ENCODE measurements at regions not wholly inside any gene's neighbourhood (a gene's known extent, or its start where the extent isn't known, plus 50 kb on each side); places are given as distances from the start of the nearest gene placed in this dataset.

DNA sequence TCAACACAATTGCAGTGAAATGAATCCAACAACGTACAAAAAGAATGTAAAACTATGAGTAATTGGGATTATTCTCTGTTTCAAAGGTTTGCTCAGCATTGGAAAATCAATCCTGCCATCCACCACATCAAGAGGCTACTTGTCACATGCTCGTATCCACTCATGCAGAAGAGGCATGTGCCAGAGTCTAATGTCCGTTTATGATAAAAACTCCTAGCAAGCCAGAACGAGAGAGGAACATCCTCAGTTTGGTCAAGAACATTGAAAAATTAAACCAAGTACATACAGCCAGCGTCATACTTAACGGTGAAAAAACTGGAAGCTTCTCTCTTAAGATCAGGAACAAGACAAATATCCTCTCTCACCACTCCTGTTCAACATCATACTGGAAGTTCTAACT lies 563.9 kb upstream of the TMEM132C start:
- intact Hi-C loops (cut with DNase I): no loop called here
- DNase-seq: no peak

DNA sequence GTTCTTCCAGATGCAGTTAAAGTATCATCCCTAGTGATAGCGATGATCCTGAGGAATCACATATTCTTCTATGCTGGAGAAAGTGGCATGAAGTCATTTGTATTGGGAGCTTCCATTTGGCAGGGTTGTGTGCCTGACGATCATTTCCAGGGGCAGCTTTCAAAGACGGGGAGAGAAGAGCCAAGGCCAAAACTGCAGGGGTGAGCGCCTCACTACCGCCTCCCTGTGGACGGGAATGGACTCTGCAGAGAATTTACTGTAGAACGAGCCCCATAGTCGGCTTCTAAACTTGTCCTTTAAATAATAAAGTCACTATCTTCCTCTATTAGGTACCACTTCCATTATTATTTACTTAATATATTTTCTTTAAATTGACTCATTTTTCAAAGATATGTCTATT lies 555.9 kb upstream of the TMEM132C start:
- DNase-seq: no peak
- intact Hi-C loops (cut with DNase I): no loop called here

GRCh38 chr12:127712561-127712960 lies 554.4 kb upstream of the TMEM132C start:
- no peak for DNase-seq
- intact Hi-C loops (cut with DNase I): no loop called here

DNA sequence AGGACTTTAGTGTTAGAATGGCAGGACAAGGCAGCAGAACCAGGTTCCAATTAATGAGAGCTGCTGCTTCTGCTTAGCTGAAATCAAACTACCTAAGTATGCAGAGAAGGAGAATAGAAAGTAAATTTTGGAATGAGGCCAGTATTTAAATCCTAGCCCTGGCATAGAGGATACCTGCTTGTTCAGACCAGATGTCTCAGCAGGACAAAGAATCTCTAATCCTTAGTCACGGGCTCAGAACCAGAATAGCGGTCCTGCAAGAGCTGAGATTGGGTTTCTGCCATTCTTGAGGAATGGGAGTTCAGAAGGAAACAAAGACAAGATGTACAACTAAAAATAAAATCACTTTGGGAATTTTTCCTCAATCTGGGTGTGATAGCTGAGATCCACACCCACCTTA lies 550.8 kb upstream of the TMEM132C start:
- intact Hi-C loops (cut with DNase I): no loop called here

DNA sequence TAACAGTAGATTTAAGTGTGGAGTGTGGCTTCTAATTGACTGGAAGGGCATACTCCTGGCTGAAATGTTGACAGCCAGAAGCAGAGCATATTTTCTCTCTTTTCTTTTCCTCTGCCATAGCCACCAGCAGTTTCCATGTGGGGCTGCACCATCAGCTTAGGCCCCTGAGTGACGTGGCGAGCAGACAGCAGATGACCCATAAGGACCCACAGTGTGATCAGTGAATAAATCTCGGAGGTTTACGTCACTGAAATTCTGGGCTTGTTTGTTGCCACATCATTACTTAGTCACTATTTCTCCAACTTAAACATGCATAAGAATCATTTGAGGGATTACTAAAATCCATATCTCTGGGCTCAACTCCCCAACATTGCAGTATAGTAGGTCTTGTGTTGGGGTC lies 549.7 kb upstream of the TMEM132C start:
- no peak for DNase-seq
- intact Hi-C loops (cut with DNase I): no loop called here

More for the DNA sequence above, 550.8 kb upstream of the TMEM132C start:
- no peak for DNase-seq

DNA sequence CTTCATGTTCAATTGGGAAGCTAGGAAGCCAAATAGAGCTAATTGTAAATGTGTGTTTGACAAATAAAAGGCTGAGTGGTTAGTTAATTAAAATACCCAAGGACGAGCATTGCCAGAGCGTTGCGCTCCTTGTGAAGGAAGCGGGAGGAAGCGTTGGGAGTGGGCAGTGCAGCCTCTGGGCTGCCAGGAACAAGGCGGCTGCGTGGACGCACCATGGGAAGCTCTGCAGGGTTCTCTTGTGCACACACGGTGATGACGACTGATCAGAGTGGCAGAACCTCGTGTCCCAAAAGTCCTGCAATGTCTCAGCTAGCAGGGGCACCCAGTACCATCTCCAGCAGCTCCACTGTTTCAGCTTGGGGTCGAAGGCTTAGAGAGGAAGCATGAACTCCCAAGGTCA lies 546.6 kb upstream of the TMEM132C start:
- intact Hi-C loops (cut with DNase I): no loop called here
- DNase-seq: peak in 4 of 10 donors; percentile 30 to 89 (median 54)

DNA sequence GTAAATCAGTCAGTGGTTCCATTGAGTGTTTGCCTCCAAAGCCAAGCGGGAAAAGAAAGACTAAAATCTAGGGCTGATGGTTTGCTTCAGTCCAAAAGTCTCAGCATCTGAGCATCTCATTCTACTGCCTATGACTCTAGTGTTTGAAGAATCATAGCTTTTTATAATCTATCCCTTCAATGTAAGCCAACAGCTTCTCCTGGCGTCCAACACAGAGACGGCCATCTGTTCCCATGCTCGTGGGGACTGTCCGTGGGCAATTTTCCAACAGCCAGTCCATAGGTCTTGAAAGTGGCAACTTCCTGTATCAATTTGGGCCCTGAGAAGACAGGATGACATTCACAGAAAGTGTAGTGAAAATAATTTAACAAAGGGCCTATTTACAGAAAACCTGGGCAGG lies 544.4 kb upstream of the TMEM132C start:
- intact Hi-C loops (cut with DNase I): no loop called here
- no peak for DNase-seq

DNA sequence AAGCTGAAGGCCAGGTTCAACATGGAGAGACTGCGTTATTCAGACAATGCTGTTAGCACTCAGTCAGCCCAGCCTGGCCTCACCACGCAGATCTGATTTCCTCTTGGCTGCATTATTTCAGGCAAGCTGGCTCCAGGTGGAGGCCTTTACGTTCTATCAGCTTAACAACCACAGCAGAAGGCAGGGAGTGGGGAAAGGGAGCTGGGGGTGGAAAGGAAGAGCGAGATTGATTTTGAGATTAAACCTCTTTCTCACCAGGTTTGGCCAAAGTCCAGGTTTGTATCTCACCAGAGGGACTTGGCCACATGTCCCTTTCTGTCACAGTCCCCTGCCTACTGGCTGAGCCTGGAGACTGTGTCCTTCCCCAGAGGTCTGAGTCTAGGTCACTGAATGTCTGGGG lies 543.7 kb upstream of the TMEM132C start:
- DNase-seq: peak in 3 of 10 donors; percentile 27 to 78 (median 35)
- intact Hi-C loops (cut with DNase I): no loop called here

- no peak for DNase-seq
- intact Hi-C loops (cut with DNase I): no loop called here
Measured at GRCh38 chr12:127726671-127727315, 540.2 kb upstream of the TMEM132C start.

- no peak for DNase-seq
- intact Hi-C loops (cut with DNase I): no loop called here
Measured at GRCh38 chr12:127728285-127728684, 538.7 kb upstream of the TMEM132C start.

GRCh38 chr12:127728729-127729128 lies 538.2 kb upstream of the TMEM132C start:
- DNase-seq: no peak
- intact Hi-C loops (cut with DNase I): no loop called here

- intact Hi-C loops (cut with DNase I): no loop called here
- no peak for DNase-seq
Measured at GRCh38 chr12:127729381-127729780, 537.6 kb upstream of the TMEM132C start.

- intact Hi-C loops (cut with DNase I): no loop called here
- peak in 2 of 10 donors; percentile 22 for DNase-seq
Measured at GRCh38 chr12:127731657-127732056, 535.3 kb upstream of the TMEM132C start.

DNA sequence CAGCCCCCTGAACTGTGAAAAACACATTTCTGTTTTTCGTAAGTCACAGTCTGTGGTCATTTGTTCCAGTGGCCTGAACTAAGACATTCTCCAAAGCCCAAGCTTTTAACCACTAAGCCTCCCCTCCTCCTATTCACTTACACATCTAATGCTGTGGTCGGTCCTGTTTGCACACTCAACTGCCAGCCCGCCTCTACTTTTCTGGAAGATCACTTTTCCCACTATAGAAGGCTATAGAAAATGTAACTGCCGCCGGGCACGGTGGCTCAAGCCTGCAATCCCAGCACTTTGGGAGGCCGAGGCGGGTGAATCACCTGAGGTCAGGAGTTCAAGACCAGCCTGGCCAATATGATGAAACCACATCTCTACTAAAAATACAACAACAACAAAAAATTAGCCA lies 524.7 kb upstream of the TMEM132C start:
- intact Hi-C loops (cut with DNase I): no loop called here
- DNase-seq: no peak

DNA sequence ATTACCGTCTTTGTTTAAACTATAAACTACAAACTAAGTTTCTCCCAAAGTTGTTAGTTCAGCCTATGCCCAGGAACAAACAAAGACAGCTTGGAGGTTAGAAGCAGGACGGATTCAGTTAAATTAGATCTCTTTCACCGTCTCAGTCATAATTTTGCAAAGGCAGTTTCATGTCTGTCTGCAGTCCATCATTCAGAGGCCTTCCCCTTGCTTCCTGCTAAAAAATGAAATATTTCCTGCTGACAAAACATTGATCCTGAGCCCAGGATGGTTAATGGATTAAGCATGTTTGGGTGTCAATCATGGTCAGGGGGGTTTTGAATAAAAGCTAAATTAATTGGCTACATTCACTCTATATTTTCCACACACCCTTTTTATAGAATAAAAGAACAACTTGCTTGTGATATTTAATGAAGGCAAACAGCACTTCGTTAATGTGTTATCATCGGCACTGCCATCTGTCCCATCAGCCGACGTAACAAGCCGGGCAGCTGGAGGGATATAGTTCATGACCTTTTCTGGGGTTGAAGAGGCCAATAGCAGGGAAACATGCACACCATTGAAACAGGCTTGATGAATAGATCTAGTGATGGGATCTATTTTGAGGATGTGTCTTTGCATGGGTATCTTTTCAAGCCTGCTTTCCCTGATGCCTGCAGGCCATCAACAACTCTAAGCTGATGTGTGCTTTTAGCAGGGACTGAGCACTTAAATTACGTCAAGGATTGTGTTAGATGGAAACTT lies 521.3 kb upstream of the TMEM132C start:
- DNase-seq: no peak
- intact Hi-C loops (cut with DNase I): no loop called here

GRCh38 chr12:127749416-127749815 lies 517.6 kb upstream of the TMEM132C start:
- no peak for DNase-seq
- intact Hi-C loops (cut with DNase I): no loop called here

DNA sequence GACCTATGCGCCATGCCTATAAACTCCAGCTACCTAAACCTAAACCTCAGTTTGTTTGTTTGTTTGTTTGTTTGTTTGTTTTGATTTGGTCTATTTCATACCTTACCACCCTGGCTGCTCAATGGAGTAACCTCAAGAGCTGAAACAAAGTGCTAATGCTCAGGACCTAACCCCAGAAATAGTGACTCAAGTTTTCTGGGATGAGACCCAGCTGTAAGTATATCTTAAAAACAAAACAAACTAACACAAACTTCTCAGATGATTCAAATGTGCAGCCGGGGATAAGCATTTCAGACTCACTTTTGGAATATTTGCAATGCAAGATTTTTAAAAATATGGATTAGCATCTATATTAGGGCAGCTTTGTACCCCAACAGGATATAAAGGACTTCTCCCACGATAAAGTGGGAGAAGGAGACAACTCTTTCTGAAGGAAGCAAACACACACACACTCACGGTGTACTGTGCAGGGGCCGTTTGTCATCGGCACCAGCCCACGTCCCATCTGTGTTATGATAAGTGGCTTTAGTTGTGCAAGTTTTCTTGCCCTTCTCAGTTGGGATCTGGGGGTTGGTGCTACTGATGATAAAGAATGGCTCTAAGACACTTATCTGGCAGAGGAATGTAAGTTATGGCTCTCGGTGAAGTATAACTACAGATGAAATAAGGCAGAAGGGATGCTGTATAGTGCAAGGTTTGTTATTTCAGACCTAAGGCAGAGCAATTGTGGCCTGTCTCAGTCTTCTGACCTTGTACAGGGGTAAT lies 516.7 kb upstream of the TMEM132C start:
- peak in 7 of 10 donors; percentile 35 to 89 (median 44) for DNase-seq
- intact Hi-C loops (cut with DNase I): no loop called here

- intact Hi-C loops (cut with DNase I): no loop called here
- DNase-seq: no peak
Measured at GRCh38 chr12:127752802-127753201, 514.2 kb upstream of the TMEM132C start.

GRCh38 chr12:127760357-127760756 lies 506.6 kb upstream of the TMEM132C start:
- intact Hi-C loops (cut with DNase I): loop anchor here (10.0 kb wide), 1 partner anchor 164 kb away; no protein-coding TSS in a partner anchor
- no peak for DNase-seq

- intact Hi-C loops (cut with DNase I): loop anchor here (10.0 kb wide), 1 partner anchor 164 kb away; no protein-coding TSS in a partner anchor
- peak in 9 of 10 donors; percentile 14 to 91 (median 65) for DNase-seq
Measured at GRCh38 chr12:127760996-127761395, 506.0 kb upstream of the TMEM132C start.

DNA sequence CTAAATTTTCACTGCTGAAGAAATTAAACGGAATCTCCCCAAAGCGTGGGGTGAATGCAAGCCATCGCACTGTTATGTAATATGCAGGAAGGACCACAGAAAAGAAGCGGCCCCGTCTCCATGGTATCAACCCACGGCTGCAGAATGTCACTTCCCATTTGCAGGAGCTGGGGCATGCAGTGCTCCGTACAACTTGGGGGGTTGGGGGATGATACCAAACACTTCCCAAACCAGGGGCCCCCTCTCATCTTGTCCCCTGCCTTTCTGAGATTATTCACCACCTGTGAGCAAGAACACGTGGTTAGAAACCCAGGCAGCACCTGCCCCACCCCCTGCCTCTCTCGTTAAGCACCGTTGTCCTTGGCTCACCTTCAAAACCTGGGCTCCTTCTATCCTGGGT lies 505.1 kb upstream of the TMEM132C start:
- DNase-seq: peak in 8 of 10 donors; percentile 42 to 85 (median 66)
- intact Hi-C loops (cut with DNase I): loop anchor here (10.0 kb wide), 1 partner anchor 163 kb away; no protein-coding TSS in a partner anchor
